K562 (cell line): ENCODE measurements at regions not wholly inside any gene's neighbourhood (a gene's known extent, or its start where the extent isn't known, plus 50 kb on each side); places are given as distances from the start of the nearest gene placed in this dataset.

Experiments
- ATAC-seq: fragments of 200-7000 bp; cut with Tn5 transposase; 3 replicates; pipeline ENCODE4 v1.9.1; 2020; ENCODE audit warnings: moderate library complexity
- BruUV-seq: library from RNA; stranded (reverse); fragments of 400-500 nt; replicated peaks from 2 replicates; lab custom pipeline; 2021; lab: Mats Ljungman, UMichigan
- CTCF ChIA-PET: fragments of 300-600 bp; formaldehyde crosslinking; extraction: SDS; loops from one replicate; lab custom pipeline; 2021; ENCODE audit warnings: low intra/inter-chr PET ratio; lab: Yijun Ruan, JAX
- POLR2A ChIA-PET: fragments of 300-600, 350-650 bp; sonication (Branson Sonifier 250); formaldehyde crosslinking; extraction: SDS; loops from one replicate; lab custom pipeline; 2021; ENCODE audit warnings: antibody characterized with exemption, inconsistent platforms; lab: Yijun Ruan, JAX
- DNase-seq, 4 experiments: peaks; one replicate each; pipeline versions ENCODE4 v3.0.0 to v3.0.0-alpha.2; 2011 to 2018; ENCODE audit warnings: low spot score in 3 of 4, mixed read lengths in 3 of 4; ENCODE audit errors: extremely low read depth in 1 of 4
- FAIRE-seq: peaks from 2 replicates; lab custom pipeline; 2011; peaks lifted over from hg19 to GRCh38; lab: Jason Lieb, UNC
- H2AFZ ChIP-seq: 2 replicates; pipeline ENCODE4 v1.6.0; 2011; ENCODE audit warnings: low read depth, low read length, control low read depth, inconsistent platforms
- H3K27ac ChIP-seq: fragments of 200-600 bp; 3 replicates; pipeline ENCODE4 v1.8.0; 2011; ENCODE audit warnings: low read depth, mild to moderate bottlenecking, control low read depth, inconsistent platforms, low read length, moderate library complexity, mixed read lengths; ENCODE audit errors: extremely low read depth
- H3K27me3 ChIP-seq, 2 experiments: fragments of 300-600 bp in 1 of 2; 2 replicates in 1 of 2; 3 replicates in 1 of 2; pipeline versions ENCODE4 v1.6.0 to v1.8.0; 2011; ENCODE audit warnings: inconsistent platforms in 2 of 2, low read length in 2 of 2, mild to moderate bottlenecking in 1 of 2, mixed read lengths in 1 of 2, moderate library complexity in 1 of 2; ENCODE audit not compliant: control insufficient read depth in 2 of 2, insufficient read depth in 2 of 2
- H3K36me3 ChIP-seq: fragments of 300-600 bp; 3 replicates; pipeline ENCODE4 v1.8.0; 2011; ENCODE audit warnings: mild to moderate bottlenecking, low read length, inconsistent platforms; ENCODE audit not compliant: control insufficient read depth, insufficient read depth
- H3K4me1 ChIP-seq, 2 experiments: fragments of 200-600 bp in 1 of 2; replicated peaks in 1 of 2; 2 replicates in 1 of 2; 3 replicates in 1 of 2; pipeline versions ENCODE4 v1.5.1 to v1.8.0; 2011; ENCODE audit warnings: inconsistent platforms in 2 of 2, low read length in 2 of 2, mild to moderate bottlenecking in 1 of 2, mixed read lengths in 1 of 2, moderate library complexity in 1 of 2; ENCODE audit not compliant: control insufficient read depth in 2 of 2, insufficient read depth in 2 of 2
- H3K4me2 ChIP-seq: 2 replicates; pipeline ENCODE4 v1.6.1; 2011; ENCODE audit warnings: low read length, control low read depth, inconsistent platforms, mixed read lengths; ENCODE audit not compliant: insufficient read depth
- H3K4me3 ChIP-seq: fragments of 200-600 bp; sonication (generic), shearing (Covaris generic); 2 replicates; pipeline ENCODE4 v1.5.1; 2016; ENCODE audit warnings: control low read depth, inconsistent platforms
- H3K79me2 ChIP-seq: fragments of 200-600 bp; 3 replicates; pipeline ENCODE4 v1.8.0; 2011; ENCODE audit warnings: low read length, inconsistent platforms; ENCODE audit not compliant: control insufficient read depth, insufficient read depth
- H3K9ac ChIP-seq, 2 experiments: 2 replicates each; pipeline versions ENCODE4 v1.6.0 to v1.6.1; 2011; ENCODE audit warnings: low read depth in 2 of 2, low read length in 2 of 2, control low read depth in 1 of 2, inconsistent platforms in 1 of 2, mild to moderate bottlenecking in 1 of 2, mixed read lengths in 1 of 2; ENCODE audit not compliant: insufficient read depth in 1 of 2
- H3K9me1 ChIP-seq: one replicate; pipeline ENCODE4 v1.6.0; 2011; ENCODE audit warnings: inconsistent platforms, mild to moderate bottlenecking, low read length, moderate library complexity; ENCODE audit not compliant: control insufficient read depth, insufficient read depth
- H3K9me3 ChIP-seq: replicated peaks from 2 replicates; pipeline ENCODE4 v1.5.1; 2011; ENCODE audit warnings: low read depth, low read length, inconsistent platforms; ENCODE audit not compliant: control insufficient read depth, insufficient read depth
- H4K20me1 ChIP-seq: replicated peaks from 2 replicates; pipeline ENCODE4 v1.6.1; 2011; ENCODE audit warnings: low read length, inconsistent platforms, mixed read lengths; ENCODE audit not compliant: control insufficient read depth, insufficient read depth
- ASH1L ChIP-seq: fragments of 450-650 bp; IDR thresholded peaks from 2 replicates; pipeline ENCODE4 v1.6.1; 2018; ENCODE audit warnings: borderline replicate concordance, mild to moderate bottlenecking, low read depth; ENCODE audit not compliant: partially characterized antibody
- EP300 ChIP-seq: IDR thresholded peaks from 2 replicates; pipeline ENCODE4 v1.6.1; 2012; ENCODE audit warnings: low read length, improper control_type of control experiment
- ESRRA ChIP-seq: fragments of 450-650 bp; IDR thresholded peaks from 2 replicates; pipeline ENCODE4 v1.6.1; 2014; ENCODE audit warnings: low read depth, mild to moderate bottlenecking, moderate library complexity, borderline replicate concordance
- ETV6 ChIP-seq, 3 experiments: fragments of 150-350 bp in 1 of 3; sonication (generic) in 1 of 3; formaldehyde crosslinking in 1 of 3; IDR thresholded peaks; 2 replicates each; pipeline versions ENCODE4 v1.6.1 to v1.8.0; 2014 to 2022; ENCODE audit warnings: borderline replicate concordance in 2 of 3, low read depth in 2 of 3, antibody characterized with exemption in 1 of 3, low read length in 1 of 3, mild to moderate bottlenecking in 1 of 3, missing genetic modification reagents in 1 of 3
- EWSR1 ChIP-seq: fragments of 450-650 bp; IDR thresholded peaks from 2 replicates; pipeline ENCODE4 v1.6.1; 2018; ENCODE audit warnings: borderline replicate concordance, mild to moderate bottlenecking, low read depth, moderate library complexity; ENCODE audit not compliant: partially characterized antibody
- FUS ChIP-seq: fragments of 200-400 bp; formaldehyde crosslinking; optimal IDR thresholded peaks from 2 replicates; pipeline ENCODE3; 2017; ENCODE audit warnings: low read depth, low read length
- MCM3 ChIP-seq: fragments of 450-650 bp; IDR thresholded peaks from 2 replicates; pipeline ENCODE4 v1.6.1; 2016
- PHB2 ChIP-seq: fragments of 450-650 bp; IDR thresholded peaks from 2 replicates; pipeline ENCODE4 v1.6.1; 2017; ENCODE audit warnings: low read depth
- RFX5 ChIP-seq: IDR thresholded peaks from 2 replicates; pipeline ENCODE4 v1.6.1; 2011; ENCODE audit warnings: low read depth, mild to moderate bottlenecking, improper control_type of control experiment, low read length
- SLC30A9 ChIP-seq: fragments of 250-450 bp; sonication (Bioruptor Pico); IDR thresholded peaks from 2 replicates; pipeline ENCODE4 v1.8.0; 2022; ENCODE audit warnings: mild to moderate bottlenecking, moderate library complexity
- ZNF143 ChIP-seq: sonication (generic); formaldehyde crosslinking; IDR thresholded peaks from 2 replicates; pipeline ENCODE4 v1.9.0; 2022; ENCODE audit warnings: mild to moderate bottlenecking, missing genetic modification reagents
- ZNF212 ChIP-seq: fragments of 450-650 bp; formaldehyde crosslinking; IDR thresholded peaks from 2 replicates; pipeline ENCODE4 v1.4.0; 2020; ENCODE audit warnings: mild to moderate bottlenecking
- ZNF551 ChIP-seq: fragments of 250-450 bp; sonication (Bioruptor Pico); IDR thresholded peaks from 2 replicates; pipeline ENCODE4 v1.5.0; 2021; ENCODE audit warnings: mild to moderate bottlenecking, moderate library complexity
- WGBS: fragments of 100-300 bp; shearing (Covaris generic); methylation state at CpG from one replicate; pipeline ENCODE4 v1.1.6; 2016; ENCODE audit warnings: low coverage, mixed read lengths; ENCODE audit not compliant: insufficient coverage; ENCODE audit errors: missing lambda C conversion rate; 5-methylcytosine and 5-hydroxymethylcytosine counted together
- in situ Hi-C: fragments of 300-500 bp; cut with MboI; formaldehyde crosslinking; loops from 4 replicates; pipeline ENCODE4 v1.15.0; 2018; ENCODE audit warnings: inconsistent platforms, mixed read lengths
- intact Hi-C: fragments of 100-400 bp; cut with micrococcal nuclease; formaldehyde crosslinking; loops from 2 replicates; pipeline ENCODE4 v1.14.2; 2022
- TF ChIP-seq, protein P1 (sequence below), 2 experiments: fragments of 150-350 bp in 1 of 2; IDR thresholded peaks; 2 replicates each; pipeline ENCODE4 v1.6.1; 2012 to 2016; ENCODE audit warnings: low read depth in 2 of 2, low read length in 2 of 2, mild to moderate bottlenecking in 1 of 2, moderate library complexity in 1 of 2

DNA sequence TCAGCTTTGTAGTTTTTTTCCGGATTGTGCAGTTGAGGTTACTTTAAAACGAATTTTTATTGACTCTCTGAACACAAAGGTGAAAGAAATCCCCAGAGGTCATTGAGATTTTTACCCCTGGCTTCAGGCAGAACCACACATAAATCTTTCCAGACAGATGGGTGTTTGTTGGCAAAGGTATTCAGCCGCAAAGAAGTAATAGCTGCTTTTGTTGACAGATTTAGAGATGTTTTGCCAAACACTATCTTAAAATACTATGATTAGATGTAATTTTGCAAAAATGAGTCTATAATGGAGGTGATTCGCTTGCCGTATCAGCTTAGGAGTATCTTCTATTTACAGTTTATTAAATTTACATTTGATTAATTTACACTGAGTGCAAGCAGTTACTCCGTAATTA lies 418.3 kb upstream of the CLINT1 start:
- DNase-seq, result no peak
- CTCF ChIA-PET, result no interaction called here

DNA sequence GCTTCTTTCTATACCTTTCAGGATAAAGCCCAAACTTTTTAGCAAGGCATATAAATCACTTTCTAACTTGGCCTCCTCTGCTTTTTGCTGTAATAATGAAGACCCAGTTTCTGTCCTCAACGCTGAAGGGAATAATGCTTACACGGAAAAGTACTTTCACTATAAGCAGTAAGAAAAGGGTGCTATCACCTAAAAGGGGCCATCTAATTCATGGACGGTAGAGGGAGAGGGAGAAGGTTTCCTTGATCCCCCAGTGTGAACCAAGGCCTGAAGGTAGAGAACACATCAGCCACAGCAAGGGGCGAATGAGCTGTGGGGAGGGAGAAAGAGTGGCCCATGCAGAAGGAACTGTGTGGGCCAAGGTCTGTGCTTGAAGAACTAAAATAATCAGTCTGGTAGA lies 417.7 kb upstream of the CLINT1 start:
- ChIA-PET CTCF (no interaction called here), POLR2A (no interaction called here)
- intact Hi-C loops (no loop called here), in situ Hi-C loops (no loop called here)
- FAIRE-seq (no peak), ATAC-seq (no peak), DNase-seq (no peak)
- H3K4me2 ChIP-seq, result no peak overlapping the region
- no peaks in the 10 kb centered on the region for H3K79me2 ChIP-seq
- no peak overlapping the region for H3K27ac ChIP-seq
- no TSS peak for BruUV-seq
- H3K9me3 ChIP-seq, result no peaks in the 10 kb centered on the region
- H3K4me3 ChIP-seq, result no peak overlapping the region
- no peaks in the 10 kb centered on the region for H3K4me1 ChIP-seq
- H3K36me3 ChIP-seq, result no peaks in the 10 kb centered on the region
- H2AFZ ChIP-seq, result no peak overlapping the region
- no peaks in the 10 kb centered on the region for H3K9me1 ChIP-seq
- WGBS, result 1% methylated on average over 4 of the region's 4 CpGs
- H3K9ac ChIP-seq, result no peak overlapping the region
- no peaks in the 10 kb centered on the region for H3K27me3 ChIP-seq
- no peaks in the 10 kb centered on the region for H4K20me1 ChIP-seq
- TF ChIP-seq PHB2 (no peak), FUS (no peak), EP300 (no peak), ETV6 (IDR thresholded peaks at IDR 0.05; ENCODE audit: borderline replicate concordance in 1 of 2, low read depth in 2 of 2, low read length in 1 of 2) (no peak), ETV6 (CRISPR knock-in tag; IDR thresholded peaks at IDR 0.05; ENCODE audit: borderline replicate concordance) (no peak), ESRRA (no peak), EWSR1 (no peak), ZNF551 (CRISPR knock-in tag) (no peak), SLC30A9 (CRISPR knock-in tag) (no peak), MCM3 (no peak), RFX5 (no peak), ASH1L (no peak)
- TF ChIP-seq, protein P1, sequence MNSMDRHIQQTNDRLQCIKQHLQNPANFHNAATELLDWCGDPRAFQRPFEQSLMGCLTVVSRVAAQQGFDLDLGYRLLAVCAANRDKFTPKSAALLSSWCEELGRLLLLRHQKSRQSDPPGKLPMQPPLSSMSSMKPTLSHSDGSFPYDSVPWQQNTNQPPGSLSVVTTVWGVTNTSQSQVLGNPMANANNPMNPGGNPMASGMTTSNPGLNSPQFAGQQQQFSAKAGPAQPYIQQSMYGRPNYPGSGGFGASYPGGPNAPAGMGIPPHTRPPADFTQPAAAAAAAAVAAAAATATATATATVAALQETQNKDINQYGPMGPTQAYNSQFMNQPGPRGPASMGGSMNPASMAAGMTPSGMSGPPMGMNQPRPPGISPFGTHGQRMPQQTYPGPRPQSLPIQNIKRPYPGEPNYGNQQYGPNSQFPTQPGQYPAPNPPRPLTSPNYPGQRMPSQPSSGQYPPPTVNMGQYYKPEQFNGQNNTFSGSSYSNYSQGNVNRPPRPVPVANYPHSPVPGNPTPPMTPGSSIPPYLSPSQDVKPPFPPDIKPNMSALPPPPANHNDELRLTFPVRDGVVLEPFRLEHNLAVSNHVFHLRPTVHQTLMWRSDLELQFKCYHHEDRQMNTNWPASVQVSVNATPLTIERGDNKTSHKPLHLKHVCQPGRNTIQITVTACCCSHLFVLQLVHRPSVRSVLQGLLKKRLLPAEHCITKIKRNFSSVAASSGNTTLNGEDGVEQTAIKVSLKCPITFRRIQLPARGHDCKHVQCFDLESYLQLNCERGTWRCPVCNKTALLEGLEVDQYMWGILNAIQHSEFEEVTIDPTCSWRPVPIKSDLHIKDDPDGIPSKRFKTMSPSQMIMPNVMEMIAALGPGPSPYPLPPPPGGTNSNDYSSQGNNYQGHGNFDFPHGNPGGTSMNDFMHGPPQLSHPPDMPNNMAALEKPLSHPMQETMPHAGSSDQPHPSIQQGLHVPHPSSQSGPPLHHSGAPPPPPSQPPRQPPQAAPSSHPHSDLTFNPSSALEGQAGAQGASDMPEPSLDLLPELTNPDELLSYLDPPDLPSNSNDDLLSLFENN (IDR thresholded peaks at IDR 0.05; ENCODE audit: low read depth in 2 of 2, low read length in 2 of 2), result no peak

More for the DNA sequence above, 418.3 kb upstream of the CLINT1 start:
- intact Hi-C loops (no loop called here), in situ Hi-C loops (no loop called here)
- no peaks in the 10 kb centered on the region for H3K79me2 ChIP-seq
- no peaks in the 10 kb centered on the region for H3K9me1 ChIP-seq
- 2% methylated on average over 6 of the region's 6 CpGs for WGBS
- no peaks in the 10 kb centered on the region for H3K36me3 ChIP-seq
- no peak for FAIRE-seq
- H4K20me1 ChIP-seq, result no peaks in the 10 kb centered on the region
- no peak for ATAC-seq
- no peak overlapping the region for H3K27ac ChIP-seq
- POLR2A ChIA-PET, result no interaction called here
- no TSS peak for BruUV-seq
- no peak overlapping the region for H3K4me2 ChIP-seq
- TF ChIP-seq ZNF212 (CRISPR knock-in tag), result no peak
- TF ChIP-seq ZNF143, result no peak
- no peaks in the 10 kb centered on the region for H3K9me3 ChIP-seq
- no peak overlapping the region for H3K9ac ChIP-seq
- H3K27me3 ChIP-seq, result no peaks in the 10 kb centered on the region
- no peak overlapping the region for H3K4me3 ChIP-seq
- H2AFZ ChIP-seq, result no peak overlapping the region
- H3K4me1 ChIP-seq, result no peaks in the 10 kb centered on the region
